ENCODE measurements at regions not wholly inside any gene's neighbourhood (a gene's known extent, or its start where the extent isn't known, plus 50 kb on each side); places are given as distances from the start of the nearest gene placed in this dataset.

DNA sequence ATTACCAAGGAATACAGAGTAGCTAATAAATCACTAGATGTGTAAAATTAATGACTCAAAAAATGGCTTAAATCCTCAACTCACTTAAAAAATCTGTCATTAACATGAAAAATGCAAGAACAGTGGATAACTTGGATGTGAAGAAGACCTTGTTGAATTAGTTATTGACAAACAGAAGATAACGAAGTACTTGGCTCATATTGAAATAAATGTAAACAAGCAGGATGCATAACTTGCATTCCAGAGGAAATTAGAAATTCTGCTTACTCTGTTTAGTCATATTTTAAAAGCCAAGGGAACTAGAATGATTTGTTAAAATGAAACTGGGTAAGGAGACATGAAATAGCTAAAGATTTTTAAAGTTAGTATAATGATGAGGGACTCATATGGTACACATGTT is 1812.2 kb downstream of the PCDH9 start:
- no peaks in the 10 kb centered on the region for H3K9me3 ChIP-seq (ENCODE audit: control insufficient read depth, low read depth, low read length)
- H4K91ac ChIP-seq (ENCODE audit: insufficient read length, low read depth, low read length), result no peak overlapping the region
- no peak overlapping the region for H2BK5ac ChIP-seq (ENCODE audit: insufficient read length, low read length)
- H2AFZ ChIP-seq (ENCODE audit: low read length), result no peak overlapping the region
- no peaks in the 10 kb centered on the region for H4K20me1 ChIP-seq (ENCODE audit: control insufficient read depth, insufficient read depth, insufficient read length)
- H3K14ac ChIP-seq (ENCODE audit: insufficient read depth, low read length), result no peak overlapping the region
- H3K4me1 ChIP-seq (ENCODE audit: insufficient read depth, low read length), result no peaks in the 10 kb centered on the region
- no peaks in the 10 kb centered on the region for H3K27me3 ChIP-seq (ENCODE audit: insufficient read depth, low read length)
- no peak overlapping the region for H3K23ac ChIP-seq (ENCODE audit: insufficient read length, low read depth, low read length)
- H4K5ac ChIP-seq (ENCODE audit: insufficient read length, low read depth, low read length), result no peak overlapping the region
- peak overlapping the region in 1 of 3 experiments; percentile 53; a peak in 1 of 7 replicates for H3K27ac Mint-ChIP-seq
- no peaks in the 10 kb centered on the region for H3K79me1 ChIP-seq (ENCODE audit: insufficient read depth, low read depth, low read length, poor library complexity, severe bottlenecking)
- H3K9me3 Mint-ChIP-seq, result no peaks in the 10 kb centered on the region
- H2BK15ac ChIP-seq (ENCODE audit: low read depth, low read length), result no peak overlapping the region
- H3T11ph ChIP-seq (ENCODE audit: low read length), result no peak overlapping the region
- H3K18ac ChIP-seq (ENCODE audit: insufficient read length, low read depth, low read length), result no peak overlapping the region
- no peaks in the 10 kb centered on the region for H3K27me3 Mint-ChIP-seq (ENCODE audit: low read depth)
- no peaks in the 10 kb centered on the region for H3K23me2 ChIP-seq (ENCODE audit: insufficient read length, low read depth, low read length, poor library complexity, severe bottlenecking)
- H2AK5ac ChIP-seq (ENCODE audit: insufficient read length, low read length), result no peak overlapping the region
- no peak overlapping the region for H3K27ac ChIP-seq (ENCODE audit: insufficient read length, low read depth, low read length)
- H3K56ac ChIP-seq (ENCODE audit: insufficient read length, low read depth, low read length), result no peak overlapping the region
- no peak overlapping the region for H3K4me3 Mint-ChIP-seq
- TF ChIP-seq, protein P1, sequence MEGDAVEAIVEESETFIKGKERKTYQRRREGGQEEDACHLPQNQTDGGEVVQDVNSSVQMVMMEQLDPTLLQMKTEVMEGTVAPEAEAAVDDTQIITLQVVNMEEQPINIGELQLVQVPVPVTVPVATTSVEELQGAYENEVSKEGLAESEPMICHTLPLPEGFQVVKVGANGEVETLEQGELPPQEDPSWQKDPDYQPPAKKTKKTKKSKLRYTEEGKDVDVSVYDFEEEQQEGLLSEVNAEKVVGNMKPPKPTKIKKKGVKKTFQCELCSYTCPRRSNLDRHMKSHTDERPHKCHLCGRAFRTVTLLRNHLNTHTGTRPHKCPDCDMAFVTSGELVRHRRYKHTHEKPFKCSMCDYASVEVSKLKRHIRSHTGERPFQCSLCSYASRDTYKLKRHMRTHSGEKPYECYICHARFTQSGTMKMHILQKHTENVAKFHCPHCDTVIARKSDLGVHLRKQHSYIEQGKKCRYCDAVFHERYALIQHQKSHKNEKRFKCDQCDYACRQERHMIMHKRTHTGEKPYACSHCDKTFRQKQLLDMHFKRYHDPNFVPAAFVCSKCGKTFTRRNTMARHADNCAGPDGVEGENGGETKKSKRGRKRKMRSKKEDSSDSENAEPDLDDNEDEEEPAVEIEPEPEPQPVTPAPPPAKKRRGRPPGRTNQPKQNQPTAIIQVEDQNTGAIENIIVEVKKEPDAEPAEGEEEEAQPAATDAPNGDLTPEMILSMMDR (conservative IDR thresholded peaks at IDR 0.05), result no peak
- H4K8ac ChIP-seq (replicated peaks; ENCODE audit: insufficient read length, low read depth, low read length), result no peak overlapping the region
- no peaks in the 10 kb centered on the region for H3K79me2 ChIP-seq (ENCODE audit: insufficient read depth, low read length)
- no peaks in the 10 kb centered on the region for H3K36me3 Mint-ChIP-seq (ENCODE audit: insufficient read depth in 1 of 3, low read depth in 3 of 3)
- no peak overlapping the region for H3K4me2 ChIP-seq (ENCODE audit: insufficient read depth, insufficient read length, low read length)
- no peak overlapping the region for H3K4ac ChIP-seq (ENCODE audit: low read depth, low read length)
- no peak for DNase-seq
- WGBS (ENCODE audit: extremely low coverage, insufficient read length, low lambda C conversion rate), result no CpG with 5 or more reads among the region's 1 CpG
- H2BK120ac ChIP-seq (ENCODE audit: low read depth, low read length, poor library complexity, severe bottlenecking), result no peak overlapping the region
- no peak overlapping the region for H3K9ac ChIP-seq (ENCODE audit: extremely low read depth, insufficient read length, low read length)
- no peak overlapping the region for H2BK20ac ChIP-seq (ENCODE audit: low read depth, low read length, poor library complexity, severe bottlenecking)
- H2BK12ac ChIP-seq (ENCODE audit: insufficient read length, low read depth, low read length), result no peak overlapping the region
- H3K4me1 Mint-ChIP-seq, result peaks cover 0 to 14% of the 10 kb centered on the region in 2 experiments; a peak in 3 of 4 replicates
